Muscle of leg (tissue), 3 donors: ENCODE measurements at regions not wholly inside any gene's neighbourhood (a gene's known extent, or its start where the extent isn't known, plus 50 kb on each side); places are given as distances from the start of the nearest gene placed in this dataset.

Experiments
- DNase-seq: peaks from one replicate; pipeline ENCODE4 v3.0.0; 2013
- H3K27ac ChIP-seq: one replicate; pipeline ENCODE4 v1.5.1; 2013; ENCODE audit warnings: mild to moderate bottlenecking, low read length, control low read depth
- H3K27me3 ChIP-seq: one replicate; pipeline ENCODE4 v1.6.1; 2013; ENCODE audit warnings: low read length; ENCODE audit not compliant: control insufficient read depth, insufficient read depth
- H3K36me3 ChIP-seq: one replicate; pipeline ENCODE4 v1.6.1; 2013; ENCODE audit warnings: low read length; ENCODE audit not compliant: control insufficient read depth, insufficient read depth
- H3K4me1 ChIP-seq: one replicate; pipeline ENCODE4 v1.6.1; 2013; ENCODE audit warnings: low read length; ENCODE audit not compliant: control insufficient read depth, insufficient read depth
- H3K4me3 ChIP-seq: one replicate; pipeline ENCODE4 v1.5.1; 2013; ENCODE audit warnings: low read length, control low read depth
- H3K9me3 ChIP-seq: replicated peaks from 2 replicates; pipeline ENCODE4 v1.6.1; 2013; ENCODE audit warnings: low read depth, low read length; ENCODE audit not compliant: control insufficient read depth
- WGBS: methylation state at CpG from one replicate; pipeline ENCODE4 v1.1.5; 2013; ENCODE audit warnings: missing lambda C conversion rate; ENCODE audit not compliant: insufficient coverage; 5-methylcytosine and 5-hydroxymethylcytosine counted together

DNA sequence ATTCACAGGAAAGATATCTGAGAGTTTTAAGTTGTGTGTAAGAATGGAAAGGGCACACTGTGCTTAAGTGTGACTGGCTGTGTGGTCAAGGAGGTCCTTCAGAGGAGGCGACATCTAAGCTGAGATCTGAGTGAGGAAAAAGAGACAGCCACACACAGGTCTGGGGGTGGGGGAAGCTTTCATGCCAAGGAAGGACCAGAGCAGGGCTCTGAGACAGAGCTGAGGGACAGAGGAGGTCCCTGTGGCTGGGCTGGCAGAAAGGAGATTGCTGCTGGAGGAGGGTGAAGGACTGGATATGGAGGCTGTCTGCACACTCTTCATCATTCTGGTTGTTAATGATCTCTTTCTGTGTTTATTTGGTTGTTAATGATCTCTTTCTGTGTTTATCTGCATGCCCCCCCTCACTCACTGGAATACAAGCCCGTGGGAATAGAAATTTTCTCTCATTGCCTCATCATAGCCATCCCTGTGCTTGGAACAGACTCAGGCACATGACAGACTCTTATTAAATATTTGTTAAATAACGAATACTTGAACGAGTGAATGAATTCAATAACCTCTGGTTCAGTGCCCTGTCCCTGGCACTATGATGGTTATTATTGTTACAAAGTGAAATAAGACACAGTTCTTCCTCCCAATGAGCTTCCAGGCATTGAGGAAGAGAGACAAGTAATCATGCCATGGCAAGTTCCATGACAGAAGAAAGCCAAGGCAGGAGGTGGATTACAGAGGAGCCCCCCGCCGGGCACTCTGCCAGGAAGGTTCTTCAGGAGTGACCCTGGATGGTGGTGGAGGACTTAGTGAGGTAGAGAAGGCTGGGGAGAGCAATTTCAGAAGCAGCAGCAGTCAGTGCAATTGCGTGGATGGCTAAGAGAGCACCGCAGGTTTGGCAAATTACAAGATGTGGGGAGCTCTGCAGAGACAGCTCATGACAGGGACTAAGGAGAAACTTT is 399.4 kb upstream of the HS6ST1 start:
- DNase-seq, result no peak
- H3K36me3 ChIP-seq, result no peaks in the 10 kb centered on the region
- no peaks in the 10 kb centered on the region for H3K4me1 ChIP-seq
- H3K27ac ChIP-seq, result no peak overlapping the region
- H3K4me3 ChIP-seq, result no peak overlapping the region
- no peaks in the 10 kb centered on the region for H3K27me3 ChIP-seq
- WGBS, result 81% methylated on average over 7 of the region's 8 CpGs
- no peaks in the 10 kb centered on the region for H3K9me3 ChIP-seq

DNA sequence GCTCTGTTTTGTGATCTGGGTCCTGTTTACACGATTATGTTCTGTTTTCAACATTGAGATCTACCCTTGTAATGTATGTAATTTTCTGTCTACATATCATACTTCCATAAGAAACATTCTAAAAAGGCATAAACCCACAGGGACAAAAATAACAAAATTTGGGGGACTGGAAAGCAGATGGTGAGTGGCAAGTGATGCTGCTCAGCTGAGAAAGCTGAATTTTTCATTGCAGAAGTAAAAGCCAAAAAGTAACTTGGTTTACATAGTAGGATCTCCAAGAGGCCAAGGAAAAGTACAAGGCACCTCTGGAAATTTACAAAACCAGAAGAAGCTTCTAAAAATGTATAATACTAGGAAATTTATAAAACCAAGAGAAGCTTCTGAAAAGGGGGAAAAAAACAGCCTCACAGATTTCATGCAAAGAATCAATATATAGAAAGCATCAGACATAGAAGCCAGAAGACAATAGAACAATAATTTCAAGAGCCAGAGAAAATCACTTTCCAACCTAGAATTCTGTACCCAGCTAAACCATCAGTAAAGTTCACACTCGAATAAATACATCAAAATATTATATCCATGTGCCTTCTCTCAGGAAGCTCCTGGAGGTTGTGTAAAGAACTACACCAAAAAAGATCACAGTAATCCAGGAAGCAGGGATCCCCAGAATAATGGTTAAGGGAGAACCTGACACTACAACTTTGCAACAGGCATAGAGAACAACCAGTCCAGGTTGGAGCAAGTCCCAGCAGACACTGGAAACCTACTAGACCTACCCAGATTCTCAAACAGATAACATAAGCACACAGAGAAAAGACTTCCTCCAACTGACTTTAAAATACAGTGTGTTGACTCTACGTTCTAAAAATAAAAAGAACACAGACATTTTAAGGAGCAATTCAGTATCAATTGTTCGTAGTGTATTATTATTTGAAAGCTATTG is 401.7 kb upstream of the HS6ST1 start:
- H3K4me1 ChIP-seq, result no peaks in the 10 kb centered on the region
- no peak for DNase-seq
- H3K36me3 ChIP-seq, result no peaks in the 10 kb centered on the region
- no peak overlapping the region for H3K4me3 ChIP-seq
- no peaks in the 10 kb centered on the region for H3K9me3 ChIP-seq
- H3K27me3 ChIP-seq, result no peaks in the 10 kb centered on the region
- no CpG with 5 or more reads among the region's 4 CpGs for WGBS
- no peak overlapping the region for H3K27ac ChIP-seq

DNA sequence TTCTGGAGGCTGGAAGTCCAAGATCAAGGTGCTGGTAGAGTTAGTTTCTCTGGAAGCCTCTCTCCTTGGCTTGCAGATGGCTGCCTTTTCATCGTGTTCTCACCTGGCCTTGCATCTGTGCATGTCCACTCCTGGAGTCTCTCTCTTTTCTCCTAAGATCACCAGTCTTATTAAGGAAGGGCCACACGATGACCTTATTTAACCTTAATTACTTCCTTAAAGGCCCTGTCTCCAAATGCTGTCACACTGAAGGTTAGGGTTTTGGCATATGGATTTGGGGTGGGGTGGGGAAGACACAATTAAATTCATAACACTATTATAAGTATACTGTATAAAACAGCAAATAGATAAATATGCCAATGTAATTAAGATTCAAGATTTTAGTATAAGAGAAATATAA is 402.4 kb upstream of the HS6ST1 start:
- WGBS, result no CpG with 5 or more reads among the region's 2 CpGs
- H3K4me3 ChIP-seq, result no peak overlapping the region

GRCh38 chr2:128722489-128722888 is 403.8 kb upstream of the HS6ST1 start:
- no peaks in the 10 kb centered on the region for H3K36me3 ChIP-seq
- no peaks in the 10 kb centered on the region for H3K27me3 ChIP-seq
- no peak overlapping the region for H3K4me3 ChIP-seq
- H3K9me3 ChIP-seq, result no peaks in the 10 kb centered on the region
- DNase-seq, result no peak
- no peak overlapping the region for H3K27ac ChIP-seq
- 67% methylated on average over 1 of the region's 1 CpG for WGBS
- no peaks in the 10 kb centered on the region for H3K4me1 ChIP-seq

More for the DNA sequence above, 402.4 kb upstream of the HS6ST1 start:
- no peak for DNase-seq
- H3K4me1 ChIP-seq, result no peaks in the 10 kb centered on the region
- no peaks in the 10 kb centered on the region for H3K9me3 ChIP-seq
- no peak overlapping the region for H3K27ac ChIP-seq
- H3K36me3 ChIP-seq, result no peaks in the 10 kb centered on the region
- H3K27me3 ChIP-seq, result no peaks in the 10 kb centered on the region

DNA sequence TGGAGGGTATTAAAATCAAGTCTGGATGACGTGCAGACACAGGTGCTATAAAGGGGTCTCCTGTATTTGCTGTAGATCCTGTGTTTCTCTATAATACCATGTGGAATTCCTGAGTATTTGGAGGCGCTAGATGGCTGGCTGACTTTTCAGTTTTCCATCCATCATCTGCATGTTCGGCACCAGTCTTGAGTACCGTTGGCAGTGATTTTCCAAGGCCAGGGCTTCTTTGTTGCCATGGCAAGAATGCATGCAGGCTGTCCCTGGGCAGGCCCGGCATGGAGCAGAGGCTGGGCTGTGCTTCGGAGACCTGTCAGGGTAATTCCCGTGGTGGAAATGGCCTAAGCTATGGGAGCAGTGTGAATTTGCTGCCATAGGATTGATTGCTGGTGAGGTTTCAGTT is 405.9 kb upstream of the HS6ST1 start:
- WGBS, result 91% methylated on average over 6 of the region's 7 CpGs
- H3K27ac ChIP-seq, result no peak overlapping the region
- no peak overlapping the region for H3K4me3 ChIP-seq
- no peaks in the 10 kb centered on the region for H3K4me1 ChIP-seq
- no peaks in the 10 kb centered on the region for H3K9me3 ChIP-seq
- H3K36me3 ChIP-seq, result no peaks in the 10 kb centered on the region
- DNase-seq, result no peak
- H3K27me3 ChIP-seq, result no peaks in the 10 kb centered on the region

DNA sequence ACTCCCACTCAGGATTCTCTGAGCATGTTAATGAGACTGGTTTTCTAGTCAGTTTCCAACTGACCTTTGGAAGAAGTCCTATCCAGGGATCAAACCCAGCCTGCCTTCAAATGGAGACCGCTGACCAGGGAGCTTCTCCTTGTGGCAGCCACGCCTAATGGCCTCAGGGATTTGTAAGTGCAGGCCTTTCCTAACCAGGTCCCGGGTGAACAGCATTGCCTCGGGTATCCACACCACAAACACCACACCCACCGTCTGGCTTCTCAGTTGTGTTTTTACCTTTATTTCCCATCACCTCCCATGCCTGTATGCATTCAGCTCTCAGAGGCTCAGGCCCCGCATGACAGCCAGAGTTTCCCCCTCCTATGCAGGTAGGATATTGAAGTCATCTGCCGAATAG is 406.3 kb upstream of the HS6ST1 start:
- H3K4me1 ChIP-seq, result no peaks in the 10 kb centered on the region
- no peak overlapping the region for H3K27ac ChIP-seq
- no peak for DNase-seq
- H3K27me3 ChIP-seq, result no peaks in the 10 kb centered on the region
- no peak overlapping the region for H3K4me3 ChIP-seq
- no peaks in the 10 kb centered on the region for H3K36me3 ChIP-seq
- H3K9me3 ChIP-seq, result no peaks in the 10 kb centered on the region
- WGBS, result 91% methylated on average over 3 of the region's 7 CpGs

- DNase-seq, result no peak
- WGBS, result 93% methylated on average over 1 of the region's 2 CpGs
Observed at GRCh38 chr2:128726236-128726635, 407.6 kb upstream of the HS6ST1 start.

GRCh38 chr2:128726911-128727310 is 408.2 kb upstream of the HS6ST1 start:
- H3K27me3 ChIP-seq, result no peaks in the 10 kb centered on the region
- H3K27ac ChIP-seq, result no peak overlapping the region

More at GRCh38 chr2:128726236-128726635, 407.6 kb upstream of the HS6ST1 start:
- H3K9me3 ChIP-seq, result no peaks in the 10 kb centered on the region
- no peaks in the 10 kb centered on the region for H3K4me1 ChIP-seq
- no peak overlapping the region for H3K4me3 ChIP-seq
- no peak overlapping the region for H3K27ac ChIP-seq
- H3K36me3 ChIP-seq, result no peaks in the 10 kb centered on the region
- H3K27me3 ChIP-seq, result no peaks in the 10 kb centered on the region

DNA sequence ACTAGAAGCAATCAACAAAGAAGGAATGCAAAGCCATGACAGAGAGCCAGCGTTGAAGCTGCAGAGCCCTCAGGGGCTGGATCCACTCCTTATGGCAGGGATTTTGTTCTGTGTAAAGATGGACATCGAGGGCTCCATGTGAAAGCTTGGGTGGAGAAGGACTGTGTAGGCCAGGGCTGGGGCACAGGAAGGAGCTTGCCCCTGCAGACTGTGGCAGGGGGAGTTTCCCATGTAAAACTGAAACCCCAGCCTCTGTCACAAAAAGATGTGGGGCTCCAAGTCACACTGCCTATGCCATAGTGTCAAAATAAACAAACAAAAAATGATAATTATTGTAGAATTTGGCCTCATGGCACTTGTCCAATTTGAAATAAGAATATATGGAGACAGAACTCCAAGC is 408.7 kb upstream of the HS6ST1 start:
- Histone ChIP-seq H3K27ac (no peak overlapping the region), H3K9me3 (no peaks in the 10 kb centered on the region), H3K36me3 (no peaks in the 10 kb centered on the region), H3K4me1 (no peaks in the 10 kb centered on the region), H3K27me3 (no peaks in the 10 kb centered on the region), H3K4me3 (no peak overlapping the region)
- DNase-seq, result no peak
- WGBS, result 65% methylated on average over 2 of the region's 2 CpGs

More at GRCh38 chr2:128726911-128727310, 408.2 kb upstream of the HS6ST1 start:
- Histone ChIP-seq H3K9me3 (no peaks in the 10 kb centered on the region), H3K4me1 (no peaks in the 10 kb centered on the region), H3K36me3 (no peaks in the 10 kb centered on the region), H3K4me3 (no peak overlapping the region)
- WGBS, result 91% methylated on average over 3 of the region's 4 CpGs
- DNase-seq, result no peak

- Histone ChIP-seq H3K27ac (no peak overlapping the region), H3K4me1 (no peaks in the 10 kb centered on the region), H3K27me3 (no peaks in the 10 kb centered on the region), H3K4me3 (no peak overlapping the region), H3K9me3 (no peaks in the 10 kb centered on the region), H3K36me3 (no peaks in the 10 kb centered on the region)
- 82% methylated on average over 1 of the region's 2 CpGs for WGBS
- DNase-seq, result no peak
Observed at GRCh38 chr2:128727914-128728313, 409.2 kb upstream of the HS6ST1 start.
